IPS DF 6.9 (cell line): ENCODE measurements at regions not wholly inside any gene's neighbourhood (a gene's known extent, or its start where the extent isn't known, plus 50 kb on each side); places are given as distances from the start of the nearest gene placed in this dataset.

Experiments used
- DNase-seq: peaks from one replicate; pipeline ENCODE4 v3.0.0-alpha.2; 2013; ENCODE audit warnings: low read depth, low spot score
- H3K27ac ChIP-seq: one replicate; pipeline ENCODE4 v1.5.1; 2013; ENCODE audit warnings: low read length, control low read depth
- H3K27me3 ChIP-seq: 2 replicates; pipeline ENCODE4 v1.6.1; 2013; ENCODE audit warnings: mild to moderate bottlenecking, low read length; ENCODE audit not compliant: control insufficient read depth, insufficient read depth
- H3K36me3 ChIP-seq: 2 replicates; pipeline ENCODE4 v1.6.1; 2013; ENCODE audit warnings: low read length; ENCODE audit not compliant: control insufficient read depth, insufficient read depth
- H3K4me1 ChIP-seq: 2 replicates; pipeline ENCODE4 v1.6.1; 2013; ENCODE audit warnings: low read length; ENCODE audit not compliant: control insufficient read depth, insufficient read depth
- H3K4me3 ChIP-seq: 2 replicates; pipeline ENCODE4 v1.5.1; 2013; ENCODE audit warnings: mild to moderate bottlenecking, low read length
- H3K9me3 ChIP-seq: 2 replicates; pipeline ENCODE4 v1.6.1; 2013; ENCODE audit warnings: low read length, inconsistent platforms; ENCODE audit not compliant: control insufficient read depth, insufficient read depth
- WGBS: extraction: QIAGEN DNeasy Blood & Tissue Kit; methylation state at CpG from one replicate; pipeline ENCODE4 v1.1.7; 2013; ENCODE audit warnings: mixed read lengths, missing lambda C conversion rate; ENCODE audit not compliant: insufficient read length, insufficient coverage; 5-methylcytosine and 5-hydroxymethylcytosine counted together

GRCh38 chr11:104410336-104410735 is 246.4 kb upstream of the PDGFD start:
- Histone ChIP-seq H3K9me3 (no peaks in the 10 kb centered on the region), H3K27me3 (no peaks in the 10 kb centered on the region), H3K4me1 (no peaks in the 10 kb centered on the region), H3K36me3 (no peaks in the 10 kb centered on the region), H3K27ac (no peak overlapping the region), H3K4me3 (no peak overlapping the region)
- no peak for DNase-seq
- no CpG with 5 or more reads among the region's 2 CpGs for WGBS

GRCh38 chr11:104408630-104409029 is 244.7 kb upstream of the PDGFD start:
- H3K4me1 ChIP-seq = no peaks in the 10 kb centered on the region
- no peaks in the 10 kb centered on the region for H3K27me3 ChIP-seq
- no peak overlapping the region for H3K27ac ChIP-seq
- DNase-seq = no peak
- no peaks in the 10 kb centered on the region for H3K36me3 ChIP-seq
- no peak overlapping the region for H3K4me3 ChIP-seq
- no CpG with 5 or more reads among the region's 1 CpG for WGBS
- H3K9me3 ChIP-seq = no peaks in the 10 kb centered on the region

- Histone ChIP-seq H3K4me3 (no peak overlapping the region), H3K36me3 (no peaks in the 10 kb centered on the region), H3K9me3 (no peaks in the 10 kb centered on the region), H3K27ac (no peak overlapping the region), H3K4me1 (peaks cover 3% of the 10 kb centered on the region; the same call in 1 of the 2 replicates), H3K27me3 (no peaks in the 10 kb centered on the region)
- no peak for DNase-seq
- no CpG with 5 or more reads among the region's 1 CpG for WGBS
Observed at GRCh38 chr11:104405277-104405676, 241.3 kb upstream of the PDGFD start.

DNA sequence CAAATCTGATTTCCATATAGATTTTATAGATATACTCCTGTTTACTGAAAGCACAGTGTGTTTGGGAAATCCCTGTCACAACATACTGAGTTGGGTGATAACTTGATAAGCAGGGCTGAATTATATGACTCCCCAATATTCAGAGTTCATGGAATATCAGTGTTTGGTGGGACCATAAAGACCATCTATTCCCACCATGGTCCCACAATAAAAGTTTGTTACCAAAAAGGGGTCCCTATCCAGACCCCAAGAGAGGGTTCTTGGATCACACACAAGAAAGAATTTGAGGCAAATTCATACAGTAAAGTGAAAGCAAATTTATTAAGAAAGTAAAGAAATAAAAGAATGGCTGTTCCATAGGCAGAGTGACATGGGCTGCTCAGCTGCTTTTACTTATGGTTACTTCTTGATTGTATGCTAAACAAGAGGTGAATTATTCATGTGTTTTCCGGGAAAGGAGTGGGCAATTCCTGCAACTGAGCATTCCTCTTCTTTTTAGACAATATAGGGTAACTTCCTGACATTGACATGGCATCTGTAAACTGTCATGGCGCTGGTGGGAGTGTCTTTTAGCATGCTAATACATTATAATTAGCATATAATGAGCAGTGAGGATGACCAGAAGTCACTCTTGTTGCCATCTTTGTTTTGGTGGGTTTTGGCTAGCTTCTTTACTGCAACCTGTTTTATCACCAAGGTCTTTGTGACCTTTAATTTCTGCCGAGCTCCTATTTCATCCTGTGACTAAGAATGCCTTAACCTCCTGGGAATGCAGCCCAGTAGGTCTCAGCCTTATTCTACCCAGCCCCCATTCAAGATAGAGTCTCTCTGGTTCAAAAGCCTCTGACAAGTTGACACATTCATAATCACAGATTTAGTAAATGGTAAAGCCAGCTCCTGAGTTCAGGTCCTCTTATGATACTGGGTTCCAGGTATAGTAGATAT is 240.6 kb upstream of the PDGFD start:
- DNase-seq = no peak
- no peak overlapping the region for H3K4me3 ChIP-seq
- H3K4me1 ChIP-seq = peaks cover 3% of the 10 kb centered on the region; the same call in 1 of the 2 replicates
- no peaks in the 10 kb centered on the region for H3K27me3 ChIP-seq
- H3K9me3 ChIP-seq = no peaks in the 10 kb centered on the region
- no peaks in the 10 kb centered on the region for H3K36me3 ChIP-seq
- WGBS = no CpG with 5 or more reads among the region's 3 CpGs
- no peak overlapping the region for H3K27ac ChIP-seq

DNA sequence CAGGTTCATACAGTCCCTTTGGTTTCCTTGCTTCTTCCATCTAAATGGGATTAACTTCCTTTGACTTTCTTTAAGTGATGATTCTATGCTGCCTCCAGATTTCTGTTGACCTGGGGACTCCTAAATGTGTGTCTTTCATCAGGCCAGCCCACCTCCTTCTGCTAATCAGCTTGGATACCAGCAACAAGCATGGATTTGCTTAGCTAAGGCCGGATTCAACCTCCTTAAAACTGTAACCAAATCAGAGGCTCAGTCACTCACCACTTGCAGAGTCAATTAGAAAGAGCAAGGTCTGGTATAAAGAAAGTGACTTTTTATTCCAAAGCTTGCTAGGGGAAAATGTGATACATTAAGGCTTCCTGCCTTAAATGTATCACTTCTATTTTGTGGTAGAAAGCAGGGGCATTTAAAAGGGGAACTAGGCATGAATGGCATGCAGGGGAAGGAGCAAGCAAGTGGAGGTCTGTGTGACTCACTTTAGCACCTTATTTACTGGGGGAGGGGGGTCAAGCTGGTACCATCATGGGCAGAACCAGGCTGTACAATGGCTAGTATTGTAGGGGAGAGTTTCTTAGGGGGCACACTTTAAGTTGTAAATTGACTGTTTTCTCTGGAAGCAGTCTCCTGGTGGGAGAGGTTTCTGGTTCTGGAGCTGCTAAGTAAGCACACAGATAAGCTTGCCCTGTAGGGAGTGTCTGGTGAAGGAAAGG is 239.0 kb upstream of the PDGFD start:
- no CpG with 5 or more reads among the region's 1 CpG for WGBS
- H3K27ac ChIP-seq = peak overlapping the region; percentile 26
- H3K9me3 ChIP-seq = no peaks in the 10 kb centered on the region
- peaks cover 3% of the 10 kb centered on the region; the same call in 1 of the 2 replicates for H3K4me1 ChIP-seq
- H3K27me3 ChIP-seq = no peaks in the 10 kb centered on the region
- peak; percentile 43 for DNase-seq
- H3K36me3 ChIP-seq = no peaks in the 10 kb centered on the region
- no peak overlapping the region for H3K4me3 ChIP-seq

DNA sequence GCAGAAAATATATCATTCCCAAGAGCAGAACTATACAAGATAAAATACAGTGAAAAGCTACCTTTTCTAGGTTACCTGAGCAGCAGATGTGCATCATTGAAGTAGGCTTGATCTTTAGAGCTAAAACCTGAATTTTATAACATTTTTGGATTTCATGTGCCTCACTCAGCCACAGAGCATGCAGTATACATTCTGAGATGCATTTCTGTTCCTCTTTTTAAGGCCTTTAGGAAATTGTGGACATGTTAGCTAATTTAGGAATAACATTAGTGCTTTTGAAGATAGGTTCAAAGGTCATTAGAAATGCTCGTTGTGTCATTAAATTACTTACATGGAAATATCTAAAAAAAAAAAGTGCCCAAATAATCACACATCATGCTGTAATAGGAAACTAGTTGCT is 230.6 kb upstream of the PDGFD start:
- no peak for DNase-seq
- H3K4me1 ChIP-seq = no peaks in the 10 kb centered on the region
- WGBS = no CpG with 5 or more reads among the region's 1 CpG

DNA sequence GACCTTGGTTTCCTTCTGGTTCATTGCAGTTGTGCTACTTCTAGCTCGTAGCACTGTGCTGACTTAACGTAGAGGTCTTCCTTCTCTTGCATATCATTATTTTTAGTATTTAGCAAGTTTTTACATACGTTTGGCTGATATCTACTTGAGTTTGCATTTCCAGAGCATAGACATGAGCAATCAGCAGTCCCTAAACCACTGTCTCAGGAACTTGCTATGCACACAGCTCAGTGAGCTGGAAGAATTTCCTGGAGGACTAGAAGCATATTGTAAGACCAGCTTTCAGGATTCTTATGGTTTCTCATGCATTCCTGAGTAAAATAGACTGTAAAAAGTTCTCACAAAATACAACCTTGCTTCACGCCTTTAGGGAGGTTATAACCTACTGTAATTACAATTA is 226.7 kb upstream of the PDGFD start:
- Histone ChIP-seq H3K4me1 (no peaks in the 10 kb centered on the region), H3K36me3 (no peaks in the 10 kb centered on the region), H3K4me3 (no peak overlapping the region), H3K27ac (no peak overlapping the region), H3K9me3 (no peaks in the 10 kb centered on the region), H3K27me3 (no peaks in the 10 kb centered on the region)
- no peak for DNase-seq
- no CpG with 5 or more reads among the region's 4 CpGs for WGBS

More for the DNA sequence above, 230.6 kb upstream of the PDGFD start:
- Histone ChIP-seq H3K9me3 (no peaks in the 10 kb centered on the region), H3K36me3 (no peaks in the 10 kb centered on the region), H3K27me3 (no peaks in the 10 kb centered on the region), H3K4me3 (no peak overlapping the region), H3K27ac (no peak overlapping the region)

- H3K36me3 ChIP-seq = no peaks in the 10 kb centered on the region
- H3K27me3 ChIP-seq = no peaks in the 10 kb centered on the region
- H3K9me3 ChIP-seq = no peaks in the 10 kb centered on the region
- H3K4me3 ChIP-seq = no peak overlapping the region
- H3K4me1 ChIP-seq = no peaks in the 10 kb centered on the region
- WGBS = no CpG with 5 or more reads among the region's 1 CpG
- no peak for DNase-seq
- H3K27ac ChIP-seq = no peak overlapping the region
Observed at GRCh38 chr11:104385884-104386283, 221.9 kb upstream of the PDGFD start.

GRCh38 chr11:104380358-104380757 is 216.4 kb upstream of the PDGFD start:
- Histone ChIP-seq H3K4me1 (no peaks in the 10 kb centered on the region), H3K4me3 (no peak overlapping the region), H3K36me3 (no peaks in the 10 kb centered on the region), H3K27me3 (no peaks in the 10 kb centered on the region), H3K9me3 (no peaks in the 10 kb centered on the region), H3K27ac (no peak overlapping the region)
- no peak for DNase-seq

DNA sequence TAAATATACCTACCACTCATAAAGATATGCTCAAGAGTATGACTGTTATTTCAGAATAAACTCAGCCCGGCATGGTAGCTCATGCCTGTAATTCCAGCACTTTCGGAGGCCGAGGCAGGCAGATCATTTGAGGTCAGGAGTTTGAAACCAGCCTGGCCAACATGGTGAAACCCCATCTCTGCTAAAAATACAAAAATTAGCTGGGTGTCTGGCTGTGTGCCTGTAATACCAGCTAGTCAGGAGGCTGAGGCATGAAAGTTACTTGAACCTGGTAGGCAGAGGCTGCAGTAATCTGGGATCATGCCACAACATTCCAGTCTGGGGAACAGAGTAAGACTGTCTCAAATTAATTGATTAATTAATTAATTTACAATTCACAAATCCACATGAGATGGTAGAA is 208.2 kb upstream of the PDGFD start:
- no peaks in the 10 kb centered on the region for H3K4me1 ChIP-seq
- no peak for DNase-seq
- H3K27ac ChIP-seq = no peak overlapping the region
- no peaks in the 10 kb centered on the region for H3K9me3 ChIP-seq
- no peaks in the 10 kb centered on the region for H3K36me3 ChIP-seq
- no peak overlapping the region for H3K4me3 ChIP-seq
- no CpG with 5 or more reads among the region's 3 CpGs for WGBS
- no peaks in the 10 kb centered on the region for H3K27me3 ChIP-seq
